H1 (cell line): ENCODE measurements at regions not wholly inside any gene's neighbourhood (a gene's known extent, or its start where the extent isn't known, plus 50 kb on each side); places are given as distances from the start of the nearest gene placed in this dataset.
A peak's percentile ranks its signal among the peaks of the same experiment; 100 is the strongest.

Experiments used
- CTCF ChIA-PET: fragments of 300-600 bp; sonication (Branson Sonifier 250); formaldehyde crosslinking; loops from one replicate; lab custom pipeline; 2021; ENCODE audit not compliant: partially characterized antibody; lab: Charles Lee
- POLR2A ChIA-PET: fragments of 300-600 bp; sonication (Branson Sonifier 250); formaldehyde crosslinking; loops from one replicate; lab custom pipeline; 2021; ENCODE audit warnings: inconsistent platforms; ENCODE audit not compliant: partially characterized antibody; lab: Charles Lee
- DNase-seq, 2 experiments: peaks; one replicate each; pipeline versions ENCODE4 v3.0.0 to v3.0.0-alpha.2; 2010 to 2022; ENCODE audit warnings: low spot score in 2 of 2, low read depth in 1 of 2, mixed read lengths in 1 of 2
- FAIRE-seq: peaks from 2 replicates; lab custom pipeline; 2011; peaks lifted over from hg19 to GRCh38; lab: Jason Lieb, UNC
- H2AFZ ChIP-seq: 2 replicates; pipeline ENCODE4 v1.8.1; 2012; ENCODE audit warnings: low read length, inconsistent platforms
- H2AK5ac ChIP-seq: 2 replicates; pipeline ENCODE4 v1.6.1; 2013; ENCODE audit warnings: low read depth, low read length
- H2BK120ac ChIP-seq: replicated peaks from 2 replicates; pipeline ENCODE3; 2013; ENCODE audit warnings: low read depth, low read length, inconsistent platforms
- H2BK12ac ChIP-seq: 2 replicates; pipeline ENCODE4 v1.6.1; 2013; ENCODE audit warnings: low read depth, low read length
- H2BK15ac ChIP-seq: 2 replicates; pipeline ENCODE4 v1.6.1; 2013; ENCODE audit warnings: low read length
- H2BK20ac ChIP-seq: 2 replicates; pipeline ENCODE4 v1.6.1; 2013; ENCODE audit warnings: low read length
- H2BK5ac ChIP-seq: 2 replicates; pipeline ENCODE4 v1.6.1; 2013; ENCODE audit warnings: low read depth, low read length
- H3K14ac ChIP-seq: 2 replicates; pipeline ENCODE4 v1.6.1; 2013; ENCODE audit warnings: inconsistent platforms; ENCODE audit not compliant: insufficient read length
- H3K18ac ChIP-seq: 2 replicates; pipeline ENCODE4 v1.6.1; 2013; ENCODE audit warnings: low read length; ENCODE audit errors: extremely low read depth
- H3K23ac ChIP-seq: 2 replicates; pipeline ENCODE4 v1.6.1; 2013; ENCODE audit warnings: inconsistent platforms; ENCODE audit not compliant: insufficient read length
- H3K23me2 ChIP-seq: 2 replicates; pipeline ENCODE4 v1.6.1; 2013; ENCODE audit warnings: low read depth, low read length
- H3K27ac ChIP-seq: 2 replicates; pipeline ENCODE4 v1.6.1; 2011; ENCODE audit warnings: low read depth, low read length, inconsistent platforms
- H3K27me3 ChIP-seq, 4 experiments: replicated peaks in 1 of 4; 1 replicate in 1 of 4; 2 replicates in 3 of 4; pipeline versions ENCODE4 v1.6.1 to v1.8.1; 2011 to 2013; ENCODE audit warnings: low read length in 3 of 4, mild to moderate bottlenecking in 3 of 4, inconsistent platforms in 2 of 4, mixed read lengths in 2 of 4, moderate library complexity in 1 of 4; ENCODE audit not compliant: control insufficient read depth in 3 of 4, insufficient read depth in 3 of 4; ENCODE audit errors: extremely low read depth in 1 of 4
- H3K36me3 ChIP-seq, 4 experiments: 2 replicates each; pipeline versions ENCODE4 v1.6.1 to v1.8.1; 2011 to 2013; ENCODE audit warnings: mild to moderate bottlenecking in 4 of 4, low read length in 3 of 4, moderate library complexity in 2 of 4, control low read depth in 1 of 4, inconsistent platforms in 1 of 4; ENCODE audit not compliant: insufficient read depth in 4 of 4, control insufficient read depth in 2 of 4
- H3K4ac ChIP-seq: replicated peaks from 2 replicates; pipeline ENCODE3; 2013; ENCODE audit warnings: low read length, low read depth, mixed read lengths, inconsistent platforms; ENCODE audit not compliant: insufficient read length
- H3K4me1 ChIP-seq, 4 experiments: replicated peaks in 1 of 4; 1 replicate in 1 of 4; 2 replicates in 3 of 4; pipeline versions ENCODE4 v1.6.1 to v1.8.1; 2011 to 2013; ENCODE audit warnings: low read length in 3 of 4, inconsistent platforms in 2 of 4, mixed read lengths in 1 of 4; ENCODE audit not compliant: insufficient read depth in 4 of 4, control insufficient read depth in 3 of 4
- H3K4me2 ChIP-seq, 2 experiments: 2 replicates each; pipeline versions ENCODE4 v1.6.1 to v1.8.1; 2011 to 2013; ENCODE audit warnings: low read depth in 2 of 2, low read length in 2 of 2, control low read depth in 1 of 2, inconsistent platforms in 1 of 2, mild to moderate bottlenecking in 1 of 2; ENCODE audit not compliant: insufficient read depth in 1 of 2
- H3K4me3 ChIP-seq, 4 experiments: fragments of 200-600, 300-600 bp in 1 of 4; sonication (generic), shearing (Covaris generic), sonication (Bioruptor Twin) in 1 of 4; 2 replicates each; pipeline versions ENCODE4 v1.5.1 to v1.8.1; 2011 to 2016; ENCODE audit warnings: low read length in 4 of 4, low read depth in 3 of 4, control low read depth in 2 of 4, inconsistent platforms in 2 of 4, mild to moderate bottlenecking in 2 of 4, mixed read lengths in 1 of 4, moderate library complexity in 1 of 4; ENCODE audit not compliant: insufficient read depth in 2 of 4; ENCODE audit errors: extremely low read depth in 1 of 4
- H3K56ac ChIP-seq: replicated peaks from 2 replicates; pipeline ENCODE3; 2013; ENCODE audit warnings: low read depth, mild to moderate bottlenecking, mixed read lengths, low read length, inconsistent platforms; ENCODE audit not compliant: insufficient read length
- H3K79me1 ChIP-seq: 2 replicates; pipeline ENCODE4 v1.6.1; 2013; ENCODE audit warnings: low read depth, low read length, control low read depth
- H3K79me2 ChIP-seq, 2 experiments: 2 replicates each; pipeline versions ENCODE4 v1.6.1 to v1.8.1; 2012 to 2013; ENCODE audit warnings: low read length in 2 of 2, mild to moderate bottlenecking in 2 of 2, inconsistent platforms in 1 of 2; ENCODE audit not compliant: insufficient read depth in 2 of 2, control insufficient read depth in 1 of 2
- H3K9ac ChIP-seq, 4 experiments: replicated peaks in 1 of 4; 1 replicate in 1 of 4; 2 replicates in 3 of 4; pipeline versions ENCODE4 v1.6.1 to v1.8.1; 2011 to 2013; ENCODE audit warnings: low read depth in 3 of 4, low read length in 3 of 4, control low read depth in 2 of 4, mild to moderate bottlenecking in 2 of 4, moderate library complexity in 2 of 4, inconsistent platforms in 1 of 4; ENCODE audit errors: extremely low read depth in 1 of 4
- H3K9me3 ChIP-seq, 2 experiments: 2 replicates each; pipeline versions ENCODE4 v1.6.1 to v1.8.1; 2012 to 2013; ENCODE audit warnings: mild to moderate bottlenecking in 2 of 2, moderate library complexity in 2 of 2, control low read depth in 1 of 2, inconsistent platforms in 1 of 2, low read depth in 1 of 2, low read length in 1 of 2, mixed read lengths in 1 of 2; ENCODE audit not compliant: insufficient read depth in 2 of 2
- H4K20me1 ChIP-seq, 2 experiments: replicated peaks in 1 of 2; 2 replicates each; pipeline versions ENCODE3 to v1.8.1; 2011 to 2013; ENCODE audit warnings: inconsistent platforms in 2 of 2, low read length in 2 of 2, mild to moderate bottlenecking in 1 of 2; ENCODE audit not compliant: insufficient read depth in 2 of 2, control insufficient read depth in 1 of 2
- H4K5ac ChIP-seq: 2 replicates; pipeline ENCODE4 v1.6.1; 2013; ENCODE audit warnings: low read length, low read depth, mixed read lengths, inconsistent platforms; ENCODE audit not compliant: insufficient read length
- H4K8ac ChIP-seq: 2 replicates; pipeline ENCODE4 v1.8.0; 2013; ENCODE audit warnings: mild to moderate bottlenecking, moderate library complexity, low read length, inconsistent platforms; ENCODE audit not compliant: insufficient read depth; ENCODE audit errors: extremely low read depth
- H4K91ac ChIP-seq: replicated peaks from 2 replicates; pipeline ENCODE3; 2013; ENCODE audit warnings: low read length, mixed read lengths, inconsistent platforms; ENCODE audit not compliant: insufficient read length
- CEBPB ChIP-seq: IDR thresholded peaks from 2 replicates; pipeline ENCODE4 v1.6.1; 2012; ENCODE audit warnings: low read depth, low read length
- NRF1 ChIP-seq: IDR thresholded peaks from 2 replicates; pipeline ENCODE4 v1.6.1; 2011; ENCODE audit warnings: mild to moderate bottlenecking, low read depth, low read length, improper control_type of control experiment
- PHF8 ChIP-seq: fragments of 200-600 bp; sonication (generic); conservative IDR thresholded peaks from 2 replicates; pipeline ENCODE4 v1.7.1; 2012; ENCODE audit warnings: low read depth, mild to moderate bottlenecking, inconsistent platforms, low read length, moderate library complexity
- POLR2A ChIP-seq, 2 experiments: IDR thresholded peaks; 1 replicate in 1 of 2; 2 replicates in 1 of 2; pipeline ENCODE4 v1.6.1; 2011; ENCODE audit warnings: low read depth in 2 of 2, low read length in 2 of 2, mild to moderate bottlenecking in 2 of 2; ENCODE audit errors: control extremely low read depth in 1 of 2
- SRF ChIP-seq: IDR thresholded peaks from 2 replicates; pipeline ENCODE4 v1.6.1; 2011; ENCODE audit warnings: mild to moderate bottlenecking, low read depth, low read length, moderate library complexity
- WGBS, 2 experiments: shearing (Covaris generic) in 1 of 2; methylation state at CpG; one replicate each; pipeline versions ENCODE4 v1.1.6 to v1.1.7; 2013 to 2015; ENCODE audit warnings: low lambda C conversion rate in 2 of 2, mixed read lengths in 2 of 2, inconsistent platforms in 1 of 2, low coverage in 1 of 2, missing lambda C conversion rate in 1 of 2; ENCODE audit not compliant: insufficient replicate concordance in 2 of 2, insufficient coverage in 1 of 2, insufficient read length in 1 of 2; ENCODE audit errors: extremely low coverage in 1 of 2, missing lambda C conversion rate in 1 of 2; 5-methylcytosine and 5-hydroxymethylcytosine counted together
- TF ChIP-seq, protein P1 (sequence below): IDR thresholded peaks from 2 replicates; pipeline ENCODE4 v1.6.1; 2012; ENCODE audit warnings: inconsistent platforms

DNA sequence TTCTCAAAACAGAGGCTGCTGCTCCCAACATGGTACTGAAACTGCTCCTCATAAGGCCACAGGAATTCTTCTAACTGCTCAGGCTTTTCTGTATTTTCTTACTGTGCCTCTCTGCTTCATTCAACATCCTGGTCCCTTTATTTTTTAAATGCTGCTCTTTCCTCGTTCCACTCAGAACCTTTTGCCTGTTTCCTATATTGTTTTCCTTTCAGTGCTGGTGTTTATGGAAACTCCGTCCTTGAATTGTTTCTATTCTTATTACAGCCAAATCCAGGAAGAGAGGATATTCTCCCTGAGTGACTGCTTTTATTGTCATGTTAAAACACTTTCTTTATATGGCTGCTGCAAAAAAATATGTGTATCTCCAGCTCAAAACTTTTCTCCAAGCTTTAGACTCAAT is 173.0 kb upstream of the E2F7 start:
- H3K9ac ChIP-seq: no peak overlapping the region
- no peak for FAIRE-seq
- H2BK12ac ChIP-seq: 0 out of 2 replicates have a peak overlapping the region, but pooled peaks have one; percentile 88
- no peak overlapping the region for H2BK15ac ChIP-seq
- no peak overlapping the region for H2BK20ac ChIP-seq
- TF ChIP-seq, protein P1, sequence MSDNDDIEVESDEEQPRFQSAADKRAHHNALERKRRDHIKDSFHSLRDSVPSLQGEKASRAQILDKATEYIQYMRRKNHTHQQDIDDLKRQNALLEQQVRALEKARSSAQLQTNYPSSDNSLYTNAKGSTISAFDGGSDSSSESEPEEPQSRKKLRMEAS: no peak
- TF ChIP-seq CEBPB (no peak), PHF8 (no peak), POLR2A (IDR thresholded peaks at IDR 0.05; ENCODE audit: control extremely low read depth in 1 of 2, low read depth in 2 of 2, low read length in 2 of 2) (no peak), NRF1 (no peak), SRF (no peak)
- no peaks in the 10 kb centered on the region for H4K20me1 ChIP-seq
- H3K27me3 ChIP-seq: no peaks in the 10 kb centered on the region
- H3K14ac ChIP-seq: no peak overlapping the region
- H3K18ac ChIP-seq: peak overlapping the region; percentile 7; the same call in 1 of the 2 replicates
- CTCF ChIA-PET: no interaction called here
- H2AFZ ChIP-seq: peak overlapping the region; percentile 58; the same call in 1 of the 2 replicates
- H3K4me1 ChIP-seq: peaks cover 2 to 7% (median 4%) of the 10 kb centered on the region in 4 experiments; a peak in 4 of 7 replicates
- H2BK5ac ChIP-seq: no peak overlapping the region; the same call in 1 of the 2 replicates
- H3K27ac ChIP-seq: no peak overlapping the region
- no peak overlapping the region for H4K8ac ChIP-seq
- peak overlapping the region in 1 of 2 experiments; percentile 47; a peak in 2 of 4 replicates for H3K4me2 ChIP-seq
- H4K91ac ChIP-seq: no peak overlapping the region
- H3K36me3 ChIP-seq: no peaks in the 10 kb centered on the region
- H3K79me1 ChIP-seq: no peaks in the 10 kb centered on the region
- no peaks in the 10 kb centered on the region for H3K79me2 ChIP-seq
- H2AK5ac ChIP-seq: no peak overlapping the region
- no peak overlapping the region for H3K23ac ChIP-seq
- H2BK120ac ChIP-seq: no peak overlapping the region
- no peak overlapping the region for H3K56ac ChIP-seq
- H4K5ac ChIP-seq: no peak overlapping the region
- H3K23me2 ChIP-seq: no peaks in the 10 kb centered on the region
- 42% methylated on average over 2 of the region's 2 CpGs; no CpG with 5 or more reads in 1 of the 2 experiments for WGBS, 2 experiments
- H3K4ac ChIP-seq: no peak overlapping the region
- POLR2A ChIA-PET: no interaction called here
- H3K9me3 ChIP-seq: no peaks in the 10 kb centered on the region
- H3K4me3 ChIP-seq: no peak overlapping the region
- no peak for DNase-seq
